Liver (tissue), 3 donors: ENCODE measurements at regions not wholly inside any gene's neighbourhood (a gene's known extent, or its start where the extent isn't known, plus 50 kb on each side); places are given as distances from the start of the nearest gene placed in this dataset.

Experiments used
- FOXA2 ChIP-seq: IDR thresholded peaks from 2 replicates; pipeline ENCODE4 v1.6.1; 2016; ENCODE audit warnings: antibody characterized with exemption
- JUND ChIP-seq, 2 donors: IDR thresholded peaks; 2 replicates each; pipeline ENCODE4 v1.6.1; 2016; ENCODE audit warnings: antibody characterized with exemption in 2 of 2
- RAD21 ChIP-seq, 2 donors: IDR thresholded peaks; 2 replicates each; pipeline ENCODE4 v1.6.1; 2016; ENCODE audit warnings: antibody characterized with exemption in 2 of 2, mild to moderate bottlenecking in 2 of 2
- TAF1 ChIP-seq: conservative IDR thresholded peaks from 2 replicates; pipeline ENCODE4 v1.6.1; 2016; ENCODE audit warnings: antibody characterized with exemption, mild to moderate bottlenecking
- TF ChIP-seq, protein P1 (sequence below): fragments of 150-350 bp; IDR thresholded peaks from 2 replicates; pipeline ENCODE4 v1.5.1; 2017; ENCODE audit warnings: improper control_type of control experiment, low read depth, low read length; ENCODE audit not compliant: missing input control
- donor health status: healthy.
- donor health status: healthy.

DNA sequence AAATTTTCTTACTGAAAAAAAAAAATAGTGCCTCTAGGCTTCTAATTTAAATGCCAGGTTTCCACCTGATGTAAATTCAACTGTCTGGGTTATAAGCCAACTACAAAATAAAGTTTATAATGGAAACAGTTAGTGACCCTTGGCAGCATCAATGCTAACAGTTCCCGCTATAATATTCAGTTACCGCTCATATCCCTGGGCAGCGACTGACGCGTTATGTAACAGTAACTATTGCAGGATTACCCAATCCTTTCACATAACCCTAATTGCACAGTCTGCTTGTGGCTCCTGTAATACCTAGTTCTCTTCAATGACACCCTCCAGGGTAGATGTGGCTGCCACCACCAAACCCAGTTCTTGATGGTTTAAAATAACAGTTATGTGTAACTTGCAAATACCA, 208.6 kb downstream of the MOXD1 start:
- TF ChIP-seq, protein P1, sequence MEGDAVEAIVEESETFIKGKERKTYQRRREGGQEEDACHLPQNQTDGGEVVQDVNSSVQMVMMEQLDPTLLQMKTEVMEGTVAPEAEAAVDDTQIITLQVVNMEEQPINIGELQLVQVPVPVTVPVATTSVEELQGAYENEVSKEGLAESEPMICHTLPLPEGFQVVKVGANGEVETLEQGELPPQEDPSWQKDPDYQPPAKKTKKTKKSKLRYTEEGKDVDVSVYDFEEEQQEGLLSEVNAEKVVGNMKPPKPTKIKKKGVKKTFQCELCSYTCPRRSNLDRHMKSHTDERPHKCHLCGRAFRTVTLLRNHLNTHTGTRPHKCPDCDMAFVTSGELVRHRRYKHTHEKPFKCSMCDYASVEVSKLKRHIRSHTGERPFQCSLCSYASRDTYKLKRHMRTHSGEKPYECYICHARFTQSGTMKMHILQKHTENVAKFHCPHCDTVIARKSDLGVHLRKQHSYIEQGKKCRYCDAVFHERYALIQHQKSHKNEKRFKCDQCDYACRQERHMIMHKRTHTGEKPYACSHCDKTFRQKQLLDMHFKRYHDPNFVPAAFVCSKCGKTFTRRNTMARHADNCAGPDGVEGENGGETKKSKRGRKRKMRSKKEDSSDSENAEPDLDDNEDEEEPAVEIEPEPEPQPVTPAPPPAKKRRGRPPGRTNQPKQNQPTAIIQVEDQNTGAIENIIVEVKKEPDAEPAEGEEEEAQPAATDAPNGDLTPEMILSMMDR, result no peak
- no peak for TF ChIP-seq TAF1
- TF ChIP-seq JUND (IDR thresholded peaks at IDR 0.05), result no peak
- TF ChIP-seq FOXA2, result no peak
- TF ChIP-seq RAD21 (IDR thresholded peaks at IDR 0.05), result no peak
